ENCODE measurements at regions not wholly inside any gene's neighbourhood (a gene's known extent, or its start where the extent isn't known, plus 50 kb on each side); places are given as distances from the start of the nearest gene placed in this dataset.

DNA sequence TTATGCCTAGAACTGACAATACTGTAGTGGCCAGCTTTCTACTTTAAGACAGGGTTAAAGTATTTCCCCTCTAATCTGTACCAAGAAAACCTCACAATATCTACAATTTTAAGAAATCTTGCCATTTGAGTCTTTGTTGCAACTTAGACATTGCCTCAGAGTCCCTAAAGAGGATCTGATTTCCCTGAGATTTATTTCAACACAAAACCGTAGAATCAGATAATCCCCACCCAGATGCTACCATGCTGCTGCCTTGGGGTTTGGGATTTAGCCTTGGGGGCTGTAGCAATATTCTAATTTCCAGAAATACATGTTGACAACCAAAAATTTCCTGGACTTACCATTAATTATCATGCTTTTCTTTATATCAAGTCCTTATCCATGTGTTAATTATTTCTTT, 50.3 kb upstream of the DENND1B start:
- Mint-ChIP-seq H3K4me1 (peaks cover 0 to 7% (median 5%) of the 10 kb centered on the region in 3 donors), H3K4me3 (no peak overlapping the region), H3K36me3 (no peaks in the 10 kb centered on the region), H3K9me3 (peaks cover 0 to 4% (median 0%) of the 10 kb centered on the region in 7 donors), H3K27me3 (peaks cover 0 to 12% (median under 1%) of the 10 kb centered on the region in 3 donors), H3K27ac (no peak overlapping the region)
- DNase-seq, result no peak
- no peak for ATAC-seq (ENCODE audit: low read depth in 2 of 2)

All from naive B cell (primary cell).